ENCODE measurements at regions not wholly inside any gene's neighbourhood (a gene's known extent, or its start where the extent isn't known, plus 50 kb on each side); places are given as distances from the start of the nearest gene placed in this dataset.

- no peak overlapping the region for H3K4me3 ChIP-seq (ENCODE audit: low read depth, low read length, poor library complexity, severe bottlenecking)
- no peaks in the 10 kb centered on the region for H3K27me3 ChIP-seq (replicated peaks; ENCODE audit: insufficient read depth, low read depth, low read length, poor library complexity)
- intact Hi-C loops (cut with micrococcal nuclease; ENCODE audit: unreplicated experiment) = no loop called here
- no peak overlapping the region for H3K27ac ChIP-seq (ENCODE audit: low read depth, low read length, poor library complexity, severe bottlenecking)
- ChIA-PET CTCF (no interaction called here), POLR2A (ENCODE audit: low non-redundant PET) (no interaction called here)
- BruUV-seq (replicated peaks) = no TSS peak
- no peaks in the 10 kb centered on the region for H3K4me1 ChIP-seq (ENCODE audit: insufficient read depth, low read length, poor library complexity, severe bottlenecking)
- DNase-seq (ENCODE audit: low spot score) = no peak
- TF ChIP-seq EZH2 (IDR thresholded peaks at IDR 0.05; ENCODE audit: borderline replicate concordance, low read depth, low read length, poor library complexity, severe bottlenecking) (no peak), CTCF (conservative IDR thresholded peaks at IDR 0.05; ENCODE audit: low read depth, low read length) (no peak)
- H3K36me3 ChIP-seq (ENCODE audit: insufficient read depth, low read length, poor library complexity, severe bottlenecking) = no peaks in the 10 kb centered on the region
- peaks cover 8% of the 10 kb centered on the region for H3K9me3 ChIP-seq (ENCODE audit: low read depth, low read length, poor library complexity, severe bottlenecking)
Measured at GRCh38 chr13:89574077-89574476, 1773.4 kb upstream of the MIR17HG start.

GRCh38 chr13:89577301-89577700 lies 1770.2 kb upstream of the MIR17HG start:
- peaks cover 4% of the 10 kb centered on the region for H3K9me3 ChIP-seq (ENCODE audit: low read depth, low read length, poor library complexity, severe bottlenecking)
- peak; percentile 17 for DNase-seq (ENCODE audit: low spot score)
- no peaks in the 10 kb centered on the region for H3K27me3 ChIP-seq (replicated peaks; ENCODE audit: insufficient read depth, low read depth, low read length, poor library complexity)
- CTCF ChIA-PET = interaction anchor here (0.5 to 0.6 kb wide), 3 partner anchors 27 to 1349 kb away, joined by 3 read pairs; no protein-coding TSS in a partner anchor
- no peak overlapping the region for H3K27ac ChIP-seq (ENCODE audit: low read depth, low read length, poor library complexity, severe bottlenecking)
- TF ChIP-seq CTCF (conservative IDR thresholded peaks at IDR 0.05; ENCODE audit: low read depth, low read length) (peak; percentile 30; the same call in 1 of the 2 replicates), EZH2 (IDR thresholded peaks at IDR 0.05; ENCODE audit: borderline replicate concordance, low read depth, low read length, poor library complexity, severe bottlenecking) (no peak)
- no TSS peak for BruUV-seq (replicated peaks)
- no peak overlapping the region for H3K4me3 ChIP-seq (ENCODE audit: low read depth, low read length, poor library complexity, severe bottlenecking)
- intact Hi-C loops (cut with micrococcal nuclease; ENCODE audit: unreplicated experiment) = no loop called here
- no peaks in the 10 kb centered on the region for H3K4me1 ChIP-seq (ENCODE audit: insufficient read depth, low read length, poor library complexity, severe bottlenecking)
- H3K36me3 ChIP-seq (ENCODE audit: insufficient read depth, low read length, poor library complexity, severe bottlenecking) = no peaks in the 10 kb centered on the region
- POLR2A ChIA-PET (ENCODE audit: low non-redundant PET) = no interaction called here

GRCh38 chr13:89584058-89584620 lies 1763.3 kb upstream of the MIR17HG start:
- H3K36me3 ChIP-seq (ENCODE audit: insufficient read depth, low read length, poor library complexity, severe bottlenecking) = no peaks in the 10 kb centered on the region
- ChIA-PET CTCF (no interaction called here), POLR2A (ENCODE audit: low non-redundant PET) (no interaction called here)
- intact Hi-C loops (cut with micrococcal nuclease; ENCODE audit: unreplicated experiment) = no loop called here
- no peaks in the 10 kb centered on the region for H3K9me3 ChIP-seq (ENCODE audit: low read depth, low read length, poor library complexity, severe bottlenecking)
- no peaks in the 10 kb centered on the region for H3K27me3 ChIP-seq (replicated peaks; ENCODE audit: insufficient read depth, low read depth, low read length, poor library complexity)
- no peak overlapping the region for H3K4me3 ChIP-seq (ENCODE audit: low read depth, low read length, poor library complexity, severe bottlenecking)
- H3K27ac ChIP-seq (ENCODE audit: low read depth, low read length, poor library complexity, severe bottlenecking) = no peak overlapping the region
- H3K4me1 ChIP-seq (ENCODE audit: insufficient read depth, low read length, poor library complexity, severe bottlenecking) = no peaks in the 10 kb centered on the region
- BruUV-seq (replicated peaks) = no TSS peak
- TF ChIP-seq EZH2 (IDR thresholded peaks at IDR 0.05; ENCODE audit: borderline replicate concordance, low read depth, low read length, poor library complexity, severe bottlenecking) = no peak
- TF ChIP-seq CTCF (conservative IDR thresholded peaks at IDR 0.05; ENCODE audit: low read depth, low read length) = no peak
- DNase-seq (ENCODE audit: low spot score) = peak; percentile 20

Measured in A673 (cell line).